ENCODE measurements at regions not wholly inside any gene's neighbourhood (a gene's known extent, or its start where the extent isn't known, plus 50 kb on each side); places are given as distances from the start of the nearest gene placed in this dataset.

DNA sequence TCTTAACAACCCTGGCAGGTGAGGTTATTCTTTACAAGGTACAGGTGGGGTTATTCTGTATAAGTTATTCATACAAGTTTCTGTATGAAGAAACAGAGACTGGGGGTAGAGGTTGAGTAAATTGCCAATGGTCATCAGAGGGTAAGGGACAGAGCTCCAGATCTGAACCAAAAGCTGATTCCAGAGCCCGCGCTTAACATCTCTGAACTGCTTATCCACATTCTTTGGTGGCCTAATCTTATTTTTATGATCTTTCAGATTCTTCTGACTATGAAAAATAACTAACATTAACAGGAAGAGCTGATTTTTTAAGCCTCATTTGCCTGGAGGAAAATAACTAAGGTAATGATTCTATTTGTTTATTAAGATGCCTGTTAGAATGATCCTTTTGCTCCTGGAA, 63.9 kb upstream of the BARHL2 start:
- intact Hi-C loops (cut with micrococcal nuclease; ENCODE audit: unreplicated experiment): no loop called here
- H3K36me3 ChIP-seq (ENCODE audit: control insufficient read depth in 2 of 2, insufficient read depth in 2 of 2, low read length in 1 of 2): no peaks in the 10 kb centered on the region
- H3K4me1 ChIP-seq (ENCODE audit: control insufficient read depth, insufficient read depth, low read length): no peaks in the 10 kb centered on the region
- TF ChIP-seq SREBF1 (IDR thresholded peaks at IDR 0.05; ENCODE audit: low read length): no peak
- TF ChIP-seq SMARCA5 (IDR thresholded peaks at IDR 0.05): no peak
- TF ChIP-seq, protein P1, sequence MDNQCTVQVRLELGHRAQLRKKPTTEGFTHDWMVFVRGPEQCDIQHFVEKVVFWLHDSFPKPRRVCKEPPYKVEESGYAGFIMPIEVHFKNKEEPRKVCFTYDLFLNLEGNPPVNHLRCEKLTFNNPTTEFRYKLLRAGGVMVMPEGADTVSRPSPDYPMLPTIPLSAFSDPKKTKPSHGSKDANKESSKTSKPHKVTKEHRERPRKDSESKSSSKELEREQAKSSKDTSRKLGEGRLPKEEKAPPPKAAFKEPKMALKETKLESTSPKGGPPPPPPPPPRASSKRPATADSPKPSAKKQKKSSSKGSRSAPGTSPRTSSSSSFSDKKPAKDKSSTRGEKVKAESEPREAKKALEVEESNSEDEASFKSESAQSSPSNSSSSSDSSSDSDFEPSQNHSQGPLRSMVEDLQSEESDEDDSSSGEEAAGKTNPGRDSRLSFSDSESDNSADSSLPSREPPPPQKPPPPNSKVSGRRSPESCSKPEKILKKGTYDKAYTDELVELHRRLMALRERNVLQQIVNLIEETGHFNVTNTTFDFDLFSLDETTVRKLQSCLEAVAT (IDR thresholded peaks at IDR 0.05): no peak
- H3K27ac ChIP-seq (ENCODE audit: control insufficient read depth, insufficient read depth): no peak overlapping the region
- DNase-seq (ENCODE audit: low read depth, low spot score) (no peak), FAIRE-seq (no peak), ATAC-seq (no peak)
- no peaks in the 10 kb centered on the region for H4K20me1 ChIP-seq (ENCODE audit: control insufficient read depth, insufficient read depth)
- no peak overlapping the region for H3K4me2 ChIP-seq (ENCODE audit: control insufficient read depth, insufficient read depth)
- ChIA-PET CTCF (interaction anchor here (0.7 kb wide), 1 partner anchor 59 kb away, joined by 3 read pairs; no protein-coding TSS in a partner anchor), SMC1A (ENCODE audit: uncharacterized antibody, unreplicated experiment) (interaction anchor here (1.1 kb wide), 1 partner anchor 17 kb away, joined by 3 read pairs; no protein-coding TSS in a partner anchor), RAD21 (ENCODE audit: unreplicated experiment) (no interaction called here), POLR2A (no interaction called here)
- 100% methylated on average over 2 of the region's 2 CpGs for WGBS (ENCODE audit: insufficient coverage, insufficient replicate concordance, low lambda C conversion rate, missing lambda C conversion rate)
- H2AFZ ChIP-seq (ENCODE audit: control insufficient read depth, low read depth, low read length): no peak overlapping the region
- H3K79me2 ChIP-seq (ENCODE audit: control insufficient read depth, insufficient read depth, low read length): no peaks in the 10 kb centered on the region
- no peaks in the 10 kb centered on the region for H3K27me3 ChIP-seq (replicated peaks in 1 of 2; ENCODE audit: control insufficient read depth in 2 of 2, insufficient read depth in 2 of 2, low read length in 1 of 2)
- BruUV-seq (replicated peaks): no TSS peak
- H3K4me3 ChIP-seq: no peak overlapping the region
- H3K9ac ChIP-seq (ENCODE audit: control insufficient read depth, insufficient read depth, low read length): no peak overlapping the region
- H3K9me3 ChIP-seq (replicated peaks; ENCODE audit: control insufficient read depth, insufficient read depth, low read length): no peaks in the 10 kb centered on the region
- in situ Hi-C loops (cut with MboI): no loop called here

DNA sequence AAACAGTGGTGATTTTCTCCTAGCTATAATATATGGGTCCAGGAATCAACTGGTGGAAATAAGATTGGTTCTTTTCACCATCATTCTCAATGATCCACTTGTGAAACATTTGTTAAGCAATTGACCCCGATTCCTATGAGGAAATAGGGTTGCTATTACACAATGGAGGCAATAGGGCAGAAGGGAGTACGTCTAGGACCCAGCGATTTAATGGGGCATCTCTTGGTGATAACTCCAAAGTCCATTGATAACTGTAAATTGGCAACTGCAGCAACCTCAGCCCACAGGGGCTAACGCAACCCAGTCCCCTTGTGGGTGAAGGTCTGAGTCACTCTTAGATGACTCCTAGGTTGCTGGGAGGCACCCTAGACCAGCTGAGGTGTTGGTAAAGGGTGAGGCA, 62.5 kb upstream of the BARHL2 start:
- WGBS (ENCODE audit: insufficient coverage, insufficient replicate concordance, low lambda C conversion rate, missing lambda C conversion rate): 20% methylated on average over 4 of the region's 4 CpGs
- in situ Hi-C loops (cut with MboI): no loop called here
- CTCF ChIA-PET: no interaction called here
- Histone ChIP-seq H3K27ac (ENCODE audit: control insufficient read depth, insufficient read depth) (no peak overlapping the region), H3K27me3 (replicated peaks in 1 of 2; ENCODE audit: control insufficient read depth in 2 of 2, insufficient read depth in 2 of 2, low read length in 1 of 2) (no peaks in the 10 kb centered on the region), H3K9me3 (replicated peaks; ENCODE audit: control insufficient read depth, insufficient read depth, low read length) (no peaks in the 10 kb centered on the region), H2AFZ (ENCODE audit: control insufficient read depth, low read depth, low read length) (no peak overlapping the region), H3K9ac (ENCODE audit: control insufficient read depth, insufficient read depth, low read length) (no peak overlapping the region), H3K4me2 (ENCODE audit: control insufficient read depth, insufficient read depth) (no peak overlapping the region), H3K79me2 (ENCODE audit: control insufficient read depth, insufficient read depth, low read length) (no peaks in the 10 kb centered on the region), H3K4me3 (no peak overlapping the region), H3K4me1 (ENCODE audit: control insufficient read depth, insufficient read depth, low read length) (no peaks in the 10 kb centered on the region), H3K36me3 (ENCODE audit: control insufficient read depth in 2 of 2, insufficient read depth in 2 of 2, low read length in 1 of 2) (no peaks in the 10 kb centered on the region), H4K20me1 (ENCODE audit: control insufficient read depth, insufficient read depth) (no peaks in the 10 kb centered on the region)
- POLR2A ChIA-PET: no interaction called here
- no TSS peak for BruUV-seq (replicated peaks)
- RAD21 ChIA-PET (ENCODE audit: unreplicated experiment): no interaction called here
- SMC1A ChIA-PET (ENCODE audit: uncharacterized antibody, unreplicated experiment): no interaction called here
- ATAC-seq: no peak
- intact Hi-C loops (cut with micrococcal nuclease; ENCODE audit: unreplicated experiment): no loop called here
- no peak for DNase-seq (ENCODE audit: low read depth, low spot score)
- no peak for FAIRE-seq
- no peak for TF ChIP-seq NFYA (IDR thresholded peaks at IDR 0.05; ENCODE audit: borderline replicate concordance, low read depth, low read length)
- TF ChIP-seq, protein P2, sequence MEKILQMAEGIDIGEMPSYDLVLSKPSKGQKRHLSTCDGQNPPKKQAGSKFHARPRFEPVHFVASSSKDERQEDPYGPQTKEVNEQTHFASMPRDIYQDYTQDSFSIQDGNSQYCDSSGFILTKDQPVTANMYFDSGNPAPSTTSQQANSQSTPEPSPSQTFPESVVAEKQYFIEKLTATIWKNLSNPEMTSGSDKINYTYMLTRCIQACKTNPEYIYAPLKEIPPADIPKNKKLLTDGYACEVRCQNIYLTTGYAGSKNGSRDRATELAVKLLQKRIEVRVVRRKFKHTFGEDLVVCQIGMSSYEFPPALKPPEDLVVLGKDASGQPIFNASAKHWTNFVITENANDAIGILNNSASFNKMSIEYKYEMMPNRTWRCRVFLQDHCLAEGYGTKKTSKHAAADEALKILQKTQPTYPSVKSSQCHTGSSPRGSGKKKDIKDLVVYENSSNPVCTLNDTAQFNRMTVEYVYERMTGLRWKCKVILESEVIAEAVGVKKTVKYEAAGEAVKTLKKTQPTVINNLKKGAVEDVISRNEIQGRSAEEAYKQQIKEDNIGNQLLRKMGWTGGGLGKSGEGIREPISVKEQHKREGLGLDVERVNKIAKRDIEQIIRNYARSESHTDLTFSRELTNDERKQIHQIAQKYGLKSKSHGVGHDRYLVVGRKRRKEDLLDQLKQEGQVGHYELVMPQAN (conservative IDR thresholded peaks at IDR 0.05): no peak
- TF ChIP-seq ZNF274 (IDR thresholded peaks at IDR 0.05; ENCODE audit: insufficient read depth, insufficient read length): no peak
- no peak for TF ChIP-seq MXI1 (IDR thresholded peaks at IDR 0.05; ENCODE audit: low read depth, low read length)
- TF ChIP-seq, protein P3, sequence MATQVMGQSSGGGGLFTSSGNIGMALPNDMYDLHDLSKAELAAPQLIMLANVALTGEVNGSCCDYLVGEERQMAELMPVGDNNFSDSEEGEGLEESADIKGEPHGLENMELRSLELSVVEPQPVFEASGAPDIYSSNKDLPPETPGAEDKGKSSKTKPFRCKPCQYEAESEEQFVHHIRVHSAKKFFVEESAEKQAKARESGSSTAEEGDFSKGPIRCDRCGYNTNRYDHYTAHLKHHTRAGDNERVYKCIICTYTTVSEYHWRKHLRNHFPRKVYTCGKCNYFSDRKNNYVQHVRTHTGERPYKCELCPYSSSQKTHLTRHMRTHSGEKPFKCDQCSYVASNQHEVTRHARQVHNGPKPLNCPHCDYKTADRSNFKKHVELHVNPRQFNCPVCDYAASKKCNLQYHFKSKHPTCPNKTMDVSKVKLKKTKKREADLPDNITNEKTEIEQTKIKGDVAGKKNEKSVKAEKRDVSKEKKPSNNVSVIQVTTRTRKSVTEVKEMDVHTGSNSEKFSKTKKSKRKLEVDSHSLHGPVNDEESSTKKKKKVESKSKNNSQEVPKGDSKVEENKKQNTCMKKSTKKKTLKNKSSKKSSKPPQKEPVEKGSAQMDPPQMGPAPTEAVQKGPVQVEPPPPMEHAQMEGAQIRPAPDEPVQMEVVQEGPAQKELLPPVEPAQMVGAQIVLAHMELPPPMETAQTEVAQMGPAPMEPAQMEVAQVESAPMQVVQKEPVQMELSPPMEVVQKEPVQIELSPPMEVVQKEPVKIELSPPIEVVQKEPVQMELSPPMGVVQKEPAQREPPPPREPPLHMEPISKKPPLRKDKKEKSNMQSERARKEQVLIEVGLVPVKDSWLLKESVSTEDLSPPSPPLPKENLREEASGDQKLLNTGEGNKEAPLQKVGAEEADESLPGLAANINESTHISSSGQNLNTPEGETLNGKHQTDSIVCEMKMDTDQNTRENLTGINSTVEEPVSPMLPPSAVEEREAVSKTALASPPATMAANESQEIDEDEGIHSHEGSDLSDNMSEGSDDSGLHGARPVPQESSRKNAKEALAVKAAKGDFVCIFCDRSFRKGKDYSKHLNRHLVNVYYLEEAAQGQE (IDR thresholded peaks at IDR 0.05; ENCODE audit: low read depth, low read length): no peak
